Activated CD8-positive, alpha-beta T cell treated with anti-CD3 and anti-CD28 coated beads, Interleukin-2, amount 10 ng/mL, durations not matched to agents 7 days and 5 days (primary cell): ENCODE measurements at regions not wholly inside any gene's neighbourhood (a gene's known extent, or its start where the extent isn't known, plus 50 kb on each side); places are given as distances from the start of the nearest gene placed in this dataset.

Experiments used
- ATAC-seq: fragments of 150-1000 bp; cut with Tn5 transposase; one replicate; pipeline ENCODE4 v1.10.0; 2021; ENCODE audit warnings: moderate library complexity
- CTCF ChIA-PET: fragments of 350-600 bp; sonication (Branson Sonifier 250); formaldehyde crosslinking; loops from one replicate; lab custom pipeline; 2021; ENCODE audit warnings: antibody characterized with exemption; lab: Charles Lee
- POLR2A ChIA-PET: fragments of 350-600 bp; sonication (Branson Sonifier 250); formaldehyde crosslinking; loops from one replicate; lab custom pipeline; 2021; ENCODE audit warnings: antibody characterized with exemption; lab: Charles Lee
- DNase-seq: peaks from one replicate; pipeline ENCODE4 v3.0.0-alpha.2; 2020
- H3K27ac Mint-ChIP-seq: one replicate; pipeline ENCODE4 v1.8.0; 2021; ENCODE audit warnings: mild to moderate bottlenecking, mixed read lengths
- H3K27me3 Mint-ChIP-seq: one replicate; pipeline ENCODE4 v1.8.0; 2021; ENCODE audit warnings: low read depth, mixed read lengths
- H3K36me3 Mint-ChIP-seq: one replicate; pipeline ENCODE4 v1.8.0; 2021; ENCODE audit warnings: low read depth, mixed read lengths
- H3K4me1 Mint-ChIP-seq: one replicate; pipeline ENCODE4 v1.8.0; 2021; ENCODE audit warnings: low read depth, mixed read lengths
- H3K4me3 Mint-ChIP-seq: one replicate; pipeline ENCODE4 v1.8.0; 2021; ENCODE audit warnings: mild to moderate bottlenecking, mixed read lengths
- H3K9me3 Mint-ChIP-seq: one replicate; pipeline ENCODE4 v1.8.0; 2022; ENCODE audit warnings: mixed read lengths; ENCODE audit not compliant: insufficient read depth

DNA sequence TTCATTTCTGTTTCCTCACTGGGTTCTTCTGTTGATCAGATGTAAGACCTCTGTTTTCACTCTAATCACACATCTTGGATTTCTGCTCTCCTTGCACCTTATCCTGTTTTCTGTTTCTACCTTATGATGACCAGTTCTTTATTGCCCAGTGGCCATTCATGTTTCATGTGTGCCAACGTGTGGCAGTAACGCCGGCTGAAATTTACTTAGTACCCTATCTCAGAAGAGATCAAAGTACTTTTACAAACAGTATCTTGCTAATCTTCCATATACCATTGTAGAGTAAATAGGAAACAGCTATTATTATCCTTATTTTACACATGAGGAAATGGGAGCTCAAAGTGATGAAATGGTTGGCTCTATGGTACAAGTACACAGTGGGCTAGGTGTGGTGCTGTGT, 74.0 kb downstream of the GATA3 start:
- DNase-seq (no peak), ATAC-seq (no peak)
- Mint-ChIP-seq H3K27ac (no peak overlapping the region), H3K4me1 (peaks cover 29% of the 10 kb centered on the region), H3K36me3 (no peaks in the 10 kb centered on the region), H3K4me3 (no peak overlapping the region), H3K27me3 (no peaks in the 10 kb centered on the region), H3K9me3 (no peaks in the 10 kb centered on the region)
- ChIA-PET CTCF (no interaction called here), POLR2A (no interaction called here)

DNA sequence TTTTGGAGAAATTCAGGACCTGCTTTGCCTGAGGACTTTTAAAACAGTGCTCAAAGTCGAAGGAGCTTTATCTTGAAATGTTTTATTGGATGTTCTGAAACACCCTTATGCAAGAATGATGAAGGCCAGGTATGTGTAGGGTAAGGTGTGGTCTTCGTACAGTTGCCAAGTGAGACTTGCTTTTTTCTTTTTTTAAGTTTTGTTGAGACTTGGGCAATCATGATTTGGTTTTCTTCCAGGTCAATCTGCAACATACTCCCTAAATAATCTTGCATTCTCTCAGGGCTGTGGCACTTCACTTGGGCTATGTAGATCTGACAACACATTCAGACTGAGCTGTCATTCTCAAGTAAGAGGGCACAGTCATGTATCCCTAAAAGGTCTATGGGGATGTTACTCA, 75.0 kb downstream of the GATA3 start:
- no peak for ATAC-seq

DNA sequence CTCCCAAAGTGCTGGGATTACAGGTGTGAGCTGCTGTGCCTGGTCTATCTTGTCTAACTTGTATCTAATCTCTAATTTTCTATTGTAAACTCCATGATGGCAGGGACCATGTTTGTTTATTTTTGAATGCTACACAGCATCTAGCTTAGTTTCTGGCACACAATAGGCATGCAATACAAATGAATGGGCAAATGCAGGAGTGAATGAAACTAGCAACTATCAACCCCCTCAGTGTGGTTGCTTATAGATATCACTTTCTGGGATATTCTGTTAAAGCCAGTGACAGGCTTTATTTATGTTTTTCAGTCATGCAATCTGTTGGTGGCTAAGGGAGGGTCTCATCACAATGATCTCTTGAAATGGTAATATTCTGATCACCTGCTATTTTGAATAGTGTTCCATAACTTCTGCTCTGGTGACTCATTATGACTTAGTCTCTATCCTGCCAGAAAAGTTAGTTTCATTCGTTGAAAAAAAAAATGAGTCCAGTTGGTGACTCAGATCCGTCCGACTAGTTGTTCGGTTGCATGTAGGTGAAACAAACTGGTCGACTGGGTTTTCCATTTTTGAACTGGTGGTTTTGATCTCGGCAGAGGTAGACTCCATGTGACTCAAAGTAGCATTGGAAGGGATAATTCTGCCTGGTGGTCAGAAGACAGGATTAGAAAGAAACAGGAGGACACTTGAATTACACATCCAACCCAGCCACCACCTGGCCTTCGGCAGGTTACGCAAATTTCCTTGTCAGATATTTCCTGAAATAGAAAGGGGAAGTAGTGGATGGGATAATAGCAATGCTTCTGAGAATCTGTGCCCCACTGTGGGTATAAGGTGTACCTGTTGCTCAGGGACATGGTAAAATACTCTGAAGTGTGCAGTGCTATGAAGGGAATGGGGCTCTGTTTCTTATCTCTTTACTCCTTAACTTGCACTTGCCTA, 76.8 kb downstream of the GATA3 start:
- CTCF ChIA-PET: interaction anchor here (1.1 to 1.2 kb wide), 2 partner anchors 12 to 67 kb away, joined by 3 read pairs; no protein-coding TSS in a partner anchor
- DNase-seq (peak; percentile 45), ATAC-seq (peak; percentile 59)
- Mint-ChIP-seq H3K27ac (peak overlapping the region; percentile 65), H3K27me3 (no peaks in the 10 kb centered on the region), H3K9me3 (no peaks in the 10 kb centered on the region), H3K4me1 (peaks cover 44% of the 10 kb centered on the region), H3K4me3 (peak overlapping the region; percentile 20), H3K36me3 (no peaks in the 10 kb centered on the region)
- POLR2A ChIA-PET: no interaction called here

More for the DNA sequence above, 75.0 kb downstream of the GATA3 start:
- Mint-ChIP-seq H3K27me3 (no peaks in the 10 kb centered on the region), H3K27ac (no peak overlapping the region), H3K4me1 (peaks cover 37% of the 10 kb centered on the region), H3K9me3 (no peaks in the 10 kb centered on the region), H3K4me3 (no peak overlapping the region), H3K36me3 (no peaks in the 10 kb centered on the region)
- CTCF ChIA-PET: no interaction called here
- no peak for DNase-seq
- POLR2A ChIA-PET: no interaction called here

DNA sequence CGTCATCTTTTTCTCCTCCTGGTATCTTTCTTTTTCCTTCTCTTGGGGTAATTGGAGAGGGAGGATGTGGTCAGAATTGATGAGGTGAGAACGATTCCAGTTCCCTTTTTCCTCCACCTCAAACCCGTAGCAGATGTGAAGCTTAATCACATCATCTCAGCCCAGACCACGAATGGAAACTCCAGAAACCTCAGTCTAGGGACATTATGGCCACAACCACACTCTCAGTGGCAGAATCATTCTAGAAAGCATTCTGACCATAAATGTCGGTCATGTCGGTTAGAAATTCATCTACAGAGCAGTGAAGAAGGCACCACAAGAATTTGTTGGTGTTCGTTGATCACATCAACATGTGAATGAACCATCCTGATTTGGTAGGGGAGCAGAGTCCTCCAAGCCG, 78.7 kb downstream of the GATA3 start:
- H3K36me3 Mint-ChIP-seq: peaks cover 2% of the 10 kb centered on the region
- ChIA-PET POLR2A (interaction anchor here (1.2 to 1.5 kb wide), 2 partner anchors 9 to 72 kb away, joined by 3 to 8 read pairs; no protein-coding TSS in a partner anchor), CTCF (no interaction called here)
- H3K27me3 Mint-ChIP-seq: no peaks in the 10 kb centered on the region
- no peaks in the 10 kb centered on the region for H3K9me3 Mint-ChIP-seq
- H3K27ac Mint-ChIP-seq: peak overlapping the region; percentile 75
- ATAC-seq (peak; percentile 17), DNase-seq (peak; percentile 69)
- H3K4me1 Mint-ChIP-seq: peaks cover 63% of the 10 kb centered on the region
- H3K4me3 Mint-ChIP-seq: peak overlapping the region; percentile 58

DNA sequence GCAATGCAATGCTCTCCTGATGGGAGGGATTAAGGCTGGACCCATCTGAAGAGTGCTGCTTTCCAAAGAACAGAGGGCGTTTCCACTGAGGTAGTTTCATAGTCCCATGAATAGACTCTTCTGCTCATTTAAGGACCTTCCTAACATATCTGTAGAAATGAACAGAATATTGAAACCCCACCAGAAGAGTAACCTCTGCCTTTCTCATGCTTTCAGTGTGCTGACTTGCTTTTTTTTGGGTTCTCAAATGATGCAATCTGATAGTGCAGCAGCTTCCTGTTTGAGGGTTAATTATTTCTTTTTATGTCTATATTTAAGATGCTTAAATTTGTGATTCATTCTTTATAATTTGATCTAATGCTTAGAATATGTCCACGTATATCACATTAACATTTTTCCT, 82.2 kb downstream of the GATA3 start:
- Mint-ChIP-seq H3K9me3 (no peaks in the 10 kb centered on the region), H3K27ac (peak overlapping the region; percentile 93), H3K4me1 (peaks cover 74% of the 10 kb centered on the region), H3K27me3 (no peaks in the 10 kb centered on the region), H3K36me3 (peaks cover 2% of the 10 kb centered on the region), H3K4me3 (peak overlapping the region; percentile 79)
- CTCF ChIA-PET: interaction anchor here (0.6 to 1.1 kb wide), 3 partner anchors 26 to 1168 kb away, joined by 3 to 4 read pairs (median 3); no protein-coding TSS in a partner anchor
- no peak for DNase-seq
- ATAC-seq: peak; percentile 4
- POLR2A ChIA-PET: interaction anchor here (1.2 to 2.0 kb wide), 4 partner anchors 66 to 108 kb away, joined by 4 to 11 read pairs (median 6); no protein-coding TSS in a partner anchor

DNA sequence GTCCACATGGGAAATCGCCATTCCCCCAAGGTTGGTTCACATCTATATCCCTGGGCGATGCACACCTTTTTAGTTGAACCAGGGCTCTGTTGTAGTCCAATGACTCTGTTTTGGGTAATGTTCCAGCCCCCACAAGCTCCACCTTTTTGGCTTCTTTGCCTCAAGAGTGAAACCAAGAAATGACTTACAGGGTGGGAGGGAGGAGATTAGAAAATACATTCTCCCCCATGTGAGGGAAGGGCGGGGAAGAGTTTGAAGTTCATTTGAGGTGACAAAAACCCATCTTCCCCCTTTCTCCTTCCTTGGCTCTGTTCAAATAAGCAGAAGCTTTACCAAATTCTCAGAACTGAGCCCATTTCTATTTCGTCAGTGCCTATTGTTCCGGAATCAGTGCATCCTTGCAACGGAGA, 82.8 kb downstream of the GATA3 start:
- Mint-ChIP-seq H3K27ac (peak overlapping the region; percentile 93), H3K4me3 (peak overlapping the region; percentile 79), H3K4me1 (peaks cover 69% of the 10 kb centered on the region), H3K9me3 (peaks cover under 1% of the 10 kb centered on the region), H3K27me3 (no peaks in the 10 kb centered on the region), H3K36me3 (peaks cover 2% of the 10 kb centered on the region)
- ATAC-seq: peak; percentile 70
- POLR2A ChIA-PET: interaction anchor here (0.7 to 2.0 kb wide), 5 partner anchors 66 to 108 kb away, joined by 3 to 11 read pairs (median 5); partner anchors contain the start of gene GATA3
- CTCF ChIA-PET: interaction anchor here (1.1 kb wide), 2 partner anchors 66 to 1168 kb away, joined by 3 read pairs; no protein-coding TSS in a partner anchor
- DNase-seq: peak; percentile 80

DNA sequence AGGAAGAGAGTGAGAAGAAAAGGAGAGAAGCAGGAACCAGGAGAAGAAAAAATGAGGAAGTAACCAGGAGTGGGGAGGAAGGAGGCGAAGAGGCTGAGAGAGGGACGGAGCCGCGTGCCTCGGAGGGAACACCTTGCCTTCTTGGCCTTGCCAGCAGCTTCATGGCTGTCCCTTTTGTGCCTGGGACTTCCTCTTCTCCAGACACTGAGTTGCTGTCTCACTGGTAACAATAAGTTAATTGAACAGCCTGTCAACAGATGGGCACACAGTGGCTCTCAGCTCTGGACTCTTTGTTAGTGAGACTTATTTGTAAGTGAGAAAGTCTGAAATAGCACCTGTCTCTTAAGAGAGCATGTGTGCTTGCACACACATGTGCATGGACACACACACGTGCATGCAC, 83.2 kb downstream of the GATA3 start:
- DNase-seq: peak; percentile 54
- peak; percentile 61 for ATAC-seq
- Mint-ChIP-seq H3K4me3 (peak overlapping the region; percentile 79), H3K9me3 (peaks cover 4% of the 10 kb centered on the region), H3K27me3 (no peaks in the 10 kb centered on the region), H3K36me3 (peaks cover 2% of the 10 kb centered on the region), H3K4me1 (peaks cover 66% of the 10 kb centered on the region), H3K27ac (peak overlapping the region; percentile 93)
- ChIA-PET CTCF (interaction anchor here (1.1 to 1.8 kb wide), 3 partner anchors 47 to 1167 kb away, joined by 3 to 4 read pairs (median 3); no protein-coding TSS in a partner anchor), POLR2A (interaction anchor here (0.7 to 2.0 kb wide), 5 partner anchors 67 to 107 kb away, joined by 3 to 11 read pairs (median 5); partner anchors contain the start of gene GATA3)

DNA sequence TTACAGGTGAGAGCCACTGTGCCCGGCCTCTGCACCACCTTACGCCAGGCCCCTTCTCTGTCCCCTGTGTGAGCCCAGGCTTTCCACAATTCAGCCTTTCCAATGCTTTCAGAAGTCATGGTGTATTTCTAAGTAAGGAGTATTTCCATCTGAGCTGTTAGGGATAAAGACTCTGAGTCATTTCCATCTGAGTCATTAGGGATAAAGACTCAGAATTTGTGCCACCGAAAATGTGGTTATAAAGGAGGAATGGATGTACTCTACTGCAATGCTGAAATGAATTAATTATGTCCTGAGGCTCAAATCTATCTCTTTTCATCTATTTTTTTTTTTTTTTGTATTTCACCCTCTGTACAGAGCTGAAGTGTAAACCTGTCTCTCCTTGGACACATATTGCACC, 84.0 kb downstream of the GATA3 start:
- Mint-ChIP-seq H3K27ac (peak overlapping the region; percentile 93), H3K9me3 (peaks cover 4% of the 10 kb centered on the region), H3K4me1 (peaks cover 58% of the 10 kb centered on the region), H3K27me3 (no peaks in the 10 kb centered on the region), H3K36me3 (peaks cover 2% of the 10 kb centered on the region), H3K4me3 (peak overlapping the region; percentile 79)
- ChIA-PET POLR2A (interaction anchor here (1.4 kb wide), 1 partner anchor 17 kb away, joined by 4 read pairs; no protein-coding TSS in a partner anchor), CTCF (interaction anchor here (1.0 to 1.8 kb wide), 3 partner anchors 46 to 67 kb away, joined by 3 to 4 read pairs (median 3); no protein-coding TSS in a partner anchor)
- no peak for ATAC-seq
- no peak for DNase-seq

DNA sequence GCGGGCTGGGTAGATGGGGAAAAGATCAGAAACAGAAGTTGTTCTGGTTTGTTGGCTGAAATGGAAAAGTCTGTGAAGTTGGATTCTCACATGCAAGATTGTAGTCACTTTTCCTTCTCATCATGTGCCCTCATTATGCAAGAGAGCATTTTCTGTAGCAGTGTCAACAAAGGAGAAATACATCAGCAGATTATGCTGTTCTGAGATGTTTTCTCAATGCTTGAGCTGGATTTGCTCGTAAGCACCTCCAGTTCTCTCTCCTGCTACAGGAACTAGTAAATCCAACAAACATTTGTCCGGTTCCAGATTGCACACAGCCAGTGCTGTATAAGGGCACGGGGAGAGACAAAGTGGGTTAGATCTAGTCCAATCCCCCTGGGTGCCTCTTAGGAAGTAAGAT, 90.0 kb downstream of the GATA3 start:
- CTCF ChIA-PET: no interaction called here
- Mint-ChIP-seq H3K27me3 (peaks cover 3% of the 10 kb centered on the region), H3K4me1 (peaks cover 12% of the 10 kb centered on the region), H3K4me3 (no peak overlapping the region), H3K9me3 (peaks cover 4% of the 10 kb centered on the region), H3K36me3 (no peaks in the 10 kb centered on the region), H3K27ac (no peak overlapping the region)
- POLR2A ChIA-PET: no interaction called here
- DNase-seq (no peak), ATAC-seq (no peak)

DNA sequence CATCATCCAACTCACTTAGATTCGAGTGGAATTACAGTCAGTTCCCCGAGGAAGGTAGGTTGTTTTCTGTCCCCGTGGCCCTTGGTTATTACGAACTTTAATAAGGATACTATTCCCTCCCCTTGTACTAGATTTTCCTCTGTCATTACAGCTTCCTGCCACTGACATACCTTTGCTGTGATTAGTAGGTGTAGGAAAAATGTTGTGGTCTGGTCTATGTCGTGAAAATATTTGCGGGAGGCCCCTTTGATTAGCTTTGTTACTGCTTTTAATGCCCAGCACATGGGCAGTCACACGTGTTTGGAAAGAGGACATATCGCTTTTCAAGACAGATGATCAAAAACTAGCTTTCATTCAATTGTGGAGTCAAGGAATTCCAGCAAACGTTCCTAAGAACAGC, 92.2 kb downstream of the GATA3 start:
- DNase-seq (no peak), ATAC-seq (no peak)
- POLR2A ChIA-PET: no interaction called here
- peaks cover 4% of the 10 kb centered on the region for H3K9me3 Mint-ChIP-seq
- CTCF ChIA-PET: interaction anchor here (0.9 to 1.4 kb wide), 2 partner anchors 12 to 70 kb away, joined by 3 read pairs; no protein-coding TSS in a partner anchor
- peaks cover 3% of the 10 kb centered on the region for H3K27me3 Mint-ChIP-seq
- no peak overlapping the region for H3K27ac Mint-ChIP-seq
- H3K4me3 Mint-ChIP-seq: no peak overlapping the region
- H3K4me1 Mint-ChIP-seq: no peaks in the 10 kb centered on the region
- H3K36me3 Mint-ChIP-seq: no peaks in the 10 kb centered on the region

DNA sequence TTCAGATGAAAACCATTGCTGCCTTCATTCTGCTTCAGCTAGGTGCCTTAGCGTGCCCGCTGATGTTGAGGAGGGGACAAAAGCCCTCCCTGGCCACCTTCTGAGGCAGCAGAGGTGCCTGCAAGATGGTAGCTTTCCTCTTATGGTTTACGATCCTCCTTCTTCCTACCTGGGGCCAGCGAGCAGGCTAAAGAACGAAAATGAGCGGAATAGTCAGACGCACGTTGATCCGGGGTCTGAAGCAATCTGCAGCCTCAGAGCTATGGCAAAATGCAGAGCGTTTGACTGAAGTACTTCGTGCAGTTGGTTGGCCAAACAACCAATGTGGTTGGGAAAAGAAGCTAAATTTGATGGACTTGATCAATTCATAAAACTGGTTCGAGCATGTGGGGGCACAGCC, 95.5 kb downstream of the GATA3 start:
- Mint-ChIP-seq H3K27ac (no peak overlapping the region), H3K4me1 (no peaks in the 10 kb centered on the region), H3K4me3 (no peak overlapping the region), H3K27me3 (peaks cover 8% of the 10 kb centered on the region), H3K36me3 (no peaks in the 10 kb centered on the region), H3K9me3 (no peaks in the 10 kb centered on the region)
- POLR2A ChIA-PET: no interaction called here
- ATAC-seq: no peak
- CTCF ChIA-PET: no interaction called here
- no peak for DNase-seq
